Tibial nerve (tissue), 4 donors: ENCODE measurements at regions not wholly inside any gene's neighbourhood (a gene's known extent, or its start where the extent isn't known, plus 50 kb on each side); places are given as distances from the start of the nearest gene placed in this dataset.

Experiments used
- DNase-seq, 2 donors: peaks; one replicate each; pipeline ENCODE4 v3.0.0-alpha.2; 2019; ENCODE audit warnings: low spot score in 2 of 2
- H3K27ac ChIP-seq, 4 donors: fragments of 200-600 bp; sonication (generic) in 3 of 4; one replicate each; pipeline ENCODE4 v1.5.1; 2017 to 2019; ENCODE audit warnings: mild to moderate bottlenecking in 1 of 4
- H3K27me3 ChIP-seq, 2 donors: fragments of 200-600 bp; sonication (generic) in 1 of 2; one replicate each; pipeline versions ENCODE4 v1.5.1 to v1.6.0; 2017 to 2019
- H3K36me3 ChIP-seq, 3 donors: fragments of 200-600 bp; sonication (generic); one replicate each; pipeline ENCODE4 v1.5.1; 2018 to 2019
- H3K4me1 ChIP-seq, 4 donors: fragments of 200-600 bp; sonication (generic) in 3 of 4; one replicate each; pipeline ENCODE4 v1.5.1; 2017 to 2019
- H3K4me3 ChIP-seq, 4 donors: fragments of 200-600 bp; sonication (generic) in 3 of 4; one replicate each; pipeline ENCODE4 v1.5.1; 2017 to 2019; ENCODE audit warnings: mild to moderate bottlenecking in 1 of 4, moderate library complexity in 1 of 4
- H3K9me3 ChIP-seq, 4 donors: fragments of 200-600 bp; sonication (generic) in 3 of 4; one replicate each; pipeline ENCODE4 v1.5.1; 2017 to 2019
- CTCF ChIP-seq, 5 experiments: fragments of 200-600 bp in 3 of 5; fragments of 450-650 bp in 2 of 5; sonication (generic) in 3 of 5; IDR thresholded peaks; one replicate each; pipeline ENCODE4 v1.5.1; 2016 to 2019; ENCODE audit warnings: antibody characterized with exemption in 5 of 5, mild to moderate bottlenecking in 3 of 5, moderate library complexity in 2 of 5
- EP300 ChIP-seq, 2 donors: sonication (generic); formaldehyde crosslinking; IDR thresholded peaks; one replicate each; pipeline ENCODE4 v1.6.1; 2017; ENCODE audit warnings: antibody characterized with exemption in 2 of 2, mild to moderate bottlenecking in 1 of 2
- POLR2A ChIP-seq, 2 donors: fragments of 450-650 bp; IDR thresholded peaks; one replicate each; pipeline ENCODE4 v1.6.1; 2017; ENCODE audit warnings: antibody characterized with exemption in 2 of 2, mild to moderate bottlenecking in 2 of 2, moderate library complexity in 2 of 2
- WGBS, 2 donors: methylation state at CpG; one replicate each; pipeline ENCODE4 v1.1.5; 2018; 5-methylcytosine and 5-hydroxymethylcytosine counted together

- WGBS, 2 donors: 51 to 55% methylated on average over 1 of the region's 1 CpG
- Histone ChIP-seq H3K9me3 (no peaks in the 10 kb centered on the region), H3K27ac (no peak overlapping the region), H3K4me3 (no peak overlapping the region), H3K27me3 (no peaks in the 10 kb centered on the region), H3K36me3 (no peaks in the 10 kb centered on the region), H3K4me1 (peaks cover 0 to 30% (median 13%) of the 10 kb centered on the region in 4 donors)
- no peak for TF ChIP-seq EP300 (IDR thresholded peaks at IDR 0.05)
- TF ChIP-seq CTCF (IDR thresholded peaks at IDR 0.05): no peak
- no peak for DNase-seq
Observed at GRCh38 chr7:12768948-12769347, 81.5 kb downstream of the ARL4A start.

GRCh38 chr7:12769444-12769843 lies 82.0 kb downstream of the ARL4A start:
- WGBS, 2 donors: 85 to 87% methylated on average over 1 of the region's 1 CpG
- no peaks in the 10 kb centered on the region for H3K9me3 ChIP-seq
- no peak for TF ChIP-seq EP300 (IDR thresholded peaks at IDR 0.05)
- no peak for TF ChIP-seq POLR2A (IDR thresholded peaks at IDR 0.05)
- no peak for TF ChIP-seq CTCF (IDR thresholded peaks at IDR 0.05)
- peaks cover 0 to 30% (median 13%) of the 10 kb centered on the region in 4 donors for H3K4me1 ChIP-seq
- no peak overlapping the region for H3K27ac ChIP-seq
- no peak for DNase-seq
- no peak overlapping the region for H3K4me3 ChIP-seq
- H3K36me3 ChIP-seq: no peaks in the 10 kb centered on the region
- no peaks in the 10 kb centered on the region for H3K27me3 ChIP-seq

GRCh38 chr7:12770227-12770975 lies 83.0 kb downstream of the ARL4A start:
- H3K4me1 ChIP-seq: peaks cover 0 to 30% (median 13%) of the 10 kb centered on the region in 4 donors
- TF ChIP-seq EP300 (IDR thresholded peaks at IDR 0.05): no peak
- TF ChIP-seq POLR2A (IDR thresholded peaks at IDR 0.05): no peak
- no peak for TF ChIP-seq CTCF (IDR thresholded peaks at IDR 0.05)
- no peaks in the 10 kb centered on the region for H3K36me3 ChIP-seq
- 28 to 33% methylated on average over 3 of the region's 3 CpGs for WGBS, 2 donors
- no peaks in the 10 kb centered on the region for H3K9me3 ChIP-seq
- no peak for DNase-seq
- no peaks in the 10 kb centered on the region for H3K27me3 ChIP-seq
- H3K27ac ChIP-seq: peak overlapping the region in 1 of 4 donors; percentile 13
- H3K4me3 ChIP-seq: no peak overlapping the region

GRCh38 chr7:12771378-12771877 lies 84.0 kb downstream of the ARL4A start:
- H3K4me1 ChIP-seq: peaks cover 0 to 30% (median 13%) of the 10 kb centered on the region in 4 donors
- no peaks in the 10 kb centered on the region for H3K9me3 ChIP-seq
- 1 to 5% methylated on average over 7 of the region's 7 CpGs for WGBS, 2 donors
- H3K27me3 ChIP-seq: no peaks in the 10 kb centered on the region
- H3K36me3 ChIP-seq: no peaks in the 10 kb centered on the region
- DNase-seq: peak in 1 of 2 donors; percentile 15
- peak overlapping the region in 3 of 4 donors; percentile 0 to 67 (median 61) for H3K27ac ChIP-seq
- H3K4me3 ChIP-seq: peak overlapping the region in 2 of 4 donors; percentile 2 to 12
- peak in 1 of 2 donors; percentile 7 for TF ChIP-seq EP300 (IDR thresholded peaks at IDR 0.05)
- TF ChIP-seq POLR2A (IDR thresholded peaks at IDR 0.05): no peak

- Histone ChIP-seq H3K27ac (no peak overlapping the region), H3K27me3 (no peaks in the 10 kb centered on the region), H3K9me3 (no peaks in the 10 kb centered on the region), H3K4me3 (no peak overlapping the region), H3K36me3 (no peaks in the 10 kb centered on the region), H3K4me1 (peaks cover 0 to 30% (median 13%) of the 10 kb centered on the region in 4 donors)
- no peak for DNase-seq
- WGBS, 2 donors: 94 to 98% methylated on average over 4 of the region's 4 CpGs
- TF ChIP-seq EP300 (IDR thresholded peaks at IDR 0.05) (no peak), POLR2A (IDR thresholded peaks at IDR 0.05) (no peak), CTCF (IDR thresholded peaks at IDR 0.05) (no peak)
Observed at GRCh38 chr7:12772768-12773167, 85.3 kb downstream of the ARL4A start.
